Activated CD4-positive, alpha-beta T cell treated with anti-CD3 and anti-CD28 coated beads, Interleukin-2, amount 50 U/mL, for 48 hours (primary cell): ENCODE measurements at regions not wholly inside any gene's neighbourhood (a gene's known extent, or its start where the extent isn't known, plus 50 kb on each side); places are given as distances from the start of the nearest gene placed in this dataset.
"Not testable (repeated sequence)": the region's sequence is repeated elsewhere in the genome, so short reads cannot be mapped to it uniquely, and the experiment has no call there.

ENCODE experiments used
- DNase-seq, 2 experiments: peaks; one replicate each; pipeline ENCODE4 v3.0.0-alpha.2; 2020

DNA sequence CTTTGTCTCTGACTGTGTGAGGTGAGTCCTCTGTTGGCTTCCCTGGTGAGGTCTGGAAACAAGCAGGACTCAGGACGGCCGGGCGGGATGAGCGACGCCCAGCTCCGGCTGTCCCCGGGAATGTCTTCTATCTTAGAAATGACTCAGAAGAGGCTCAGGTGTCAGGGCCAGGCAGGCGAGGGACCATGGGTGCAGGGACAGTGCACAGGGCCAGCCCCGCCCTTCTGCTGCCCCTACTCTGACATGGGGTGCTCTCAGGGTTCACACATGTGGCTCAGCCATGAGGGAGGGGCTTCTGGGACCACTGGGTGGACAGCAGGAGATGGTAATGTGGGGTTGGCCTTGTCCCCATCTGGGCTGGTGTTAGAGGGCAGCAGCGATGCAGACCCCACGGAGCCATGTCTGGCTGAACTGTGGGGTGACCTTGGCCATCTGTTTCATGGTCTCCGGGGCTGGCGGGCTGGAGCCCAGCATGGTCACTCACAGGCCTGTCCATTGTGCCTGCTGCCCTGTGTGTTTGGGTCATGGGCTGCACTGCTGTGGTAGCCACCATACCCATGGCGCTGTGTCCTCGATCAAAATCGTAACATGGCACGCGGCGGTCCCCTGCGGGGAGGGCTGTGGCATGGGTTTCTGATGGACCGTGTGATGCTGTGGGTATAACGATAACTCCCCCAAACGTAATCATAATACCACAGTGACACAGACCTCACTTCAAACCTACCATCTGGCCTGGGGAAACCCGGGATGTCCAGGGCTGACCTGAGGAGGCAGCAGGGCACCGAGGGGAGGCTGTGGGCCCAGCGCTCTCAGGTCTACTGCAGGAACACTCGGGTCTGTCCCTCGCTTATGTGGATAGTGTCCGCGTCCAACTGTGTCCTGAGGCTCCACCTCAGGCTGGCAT, 368.8 kb downstream of the TMEM121 start:
- no peak for DNase-seq

DNA sequence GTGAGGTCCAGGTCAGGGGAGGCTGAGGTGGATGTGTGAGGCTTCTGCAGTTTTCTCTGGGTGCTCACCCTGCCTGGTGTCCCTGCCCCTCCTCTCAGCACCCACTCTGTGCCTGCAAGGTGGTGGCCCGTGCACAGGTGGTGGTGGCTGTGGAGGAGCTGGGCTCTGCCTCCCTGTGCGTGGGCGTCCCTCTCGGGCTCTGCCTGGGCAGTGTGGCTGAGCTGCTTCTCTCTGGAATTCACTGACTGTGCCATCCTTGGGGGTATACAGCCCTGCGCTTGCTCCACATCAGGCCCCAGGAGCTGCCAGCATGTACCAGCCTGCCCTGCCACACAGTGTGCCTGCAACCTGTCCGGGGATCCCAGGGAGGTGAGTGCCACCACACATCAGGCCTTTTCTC, 369.8 kb downstream of the TMEM121 start:
- DNase-seq, result not testable (repeated sequence)

DNA sequence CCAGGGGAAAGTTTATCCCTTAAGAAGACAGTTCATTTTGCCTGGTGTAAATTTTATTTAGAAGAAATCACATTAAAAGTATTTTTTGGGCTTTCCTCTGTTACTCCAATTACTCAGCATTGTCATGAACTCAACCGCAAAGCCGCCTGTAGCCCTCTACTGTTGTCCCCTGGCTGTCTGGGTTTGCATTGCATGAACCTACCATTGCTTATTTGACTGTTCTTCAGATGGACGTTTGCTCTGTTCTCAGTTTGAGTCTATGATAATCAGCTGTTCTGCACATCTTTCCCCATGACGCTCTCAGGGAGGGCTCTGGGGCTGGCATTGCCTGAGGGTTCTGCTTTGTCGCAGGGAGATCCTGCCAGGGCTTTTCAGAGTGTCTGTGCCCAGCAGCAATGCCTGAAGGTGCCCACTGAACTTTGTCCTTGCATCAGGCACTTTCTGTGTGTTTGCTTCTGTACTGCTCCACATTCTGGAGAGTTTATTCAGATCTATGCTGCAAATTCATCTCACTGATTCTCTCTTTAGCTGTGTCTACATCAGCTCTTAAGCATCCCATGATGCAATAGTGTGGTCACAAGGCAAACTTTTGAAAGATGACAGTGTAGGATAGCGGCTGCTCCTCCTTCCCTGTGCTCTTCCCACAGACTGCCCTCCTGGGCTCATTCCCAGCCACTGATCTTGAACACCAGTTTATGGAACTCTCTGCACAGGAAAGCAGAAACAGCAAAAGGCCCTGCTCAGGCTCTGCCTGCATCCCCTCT, 370.8 kb downstream of the TMEM121 start:
- DNase-seq, result peak in 1 of 2 experiments; percentile 7

DNA sequence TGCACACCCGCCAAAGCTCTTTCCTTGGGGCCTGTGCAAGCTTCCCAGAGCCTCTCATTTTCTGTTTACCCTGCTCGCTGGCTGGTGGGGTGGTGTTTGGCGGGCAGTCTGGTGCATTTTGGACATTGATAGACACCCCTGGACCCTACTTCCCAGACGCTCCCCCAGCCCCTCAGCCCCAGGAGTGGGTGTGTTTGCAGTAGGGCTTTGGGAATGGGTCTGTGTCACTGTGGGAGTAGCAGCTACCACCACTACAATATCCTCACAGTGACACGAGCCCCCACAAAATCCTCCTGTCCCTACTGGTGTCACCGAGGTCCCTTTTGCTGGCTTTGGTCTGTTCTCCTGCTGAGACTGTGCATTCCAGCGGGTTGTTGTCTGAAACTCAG, 371.3 kb downstream of the TMEM121 start:
- DNase-seq, result no peak

DNA sequence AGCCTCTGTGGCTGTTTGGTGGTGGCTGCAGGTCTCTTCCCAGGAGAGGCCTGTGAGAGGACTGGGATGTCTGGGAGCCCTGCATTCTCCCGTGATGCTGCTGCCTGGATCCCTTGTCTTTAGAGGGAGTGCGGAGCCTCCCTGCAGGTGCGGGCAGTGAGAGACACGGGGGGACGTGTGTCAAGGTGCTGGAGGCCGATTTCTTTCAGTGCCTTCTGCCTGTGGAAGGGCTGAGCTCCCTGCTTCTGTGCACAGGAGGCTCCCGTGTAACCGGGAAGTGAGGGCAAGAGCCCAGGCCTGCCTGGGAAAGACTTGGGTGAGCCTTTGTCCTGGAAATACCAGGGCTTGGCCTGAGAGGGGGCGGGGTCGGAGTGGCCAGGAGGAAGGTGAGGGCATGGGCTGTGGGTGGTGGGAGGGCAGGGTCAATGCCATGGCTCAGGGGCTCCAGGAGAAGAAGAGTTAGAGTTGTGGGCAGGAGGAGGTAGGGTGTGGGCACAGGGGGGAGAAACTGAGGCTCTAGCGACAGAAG, 372.2 kb downstream of the TMEM121 start:
- no peak for DNase-seq

DNA sequence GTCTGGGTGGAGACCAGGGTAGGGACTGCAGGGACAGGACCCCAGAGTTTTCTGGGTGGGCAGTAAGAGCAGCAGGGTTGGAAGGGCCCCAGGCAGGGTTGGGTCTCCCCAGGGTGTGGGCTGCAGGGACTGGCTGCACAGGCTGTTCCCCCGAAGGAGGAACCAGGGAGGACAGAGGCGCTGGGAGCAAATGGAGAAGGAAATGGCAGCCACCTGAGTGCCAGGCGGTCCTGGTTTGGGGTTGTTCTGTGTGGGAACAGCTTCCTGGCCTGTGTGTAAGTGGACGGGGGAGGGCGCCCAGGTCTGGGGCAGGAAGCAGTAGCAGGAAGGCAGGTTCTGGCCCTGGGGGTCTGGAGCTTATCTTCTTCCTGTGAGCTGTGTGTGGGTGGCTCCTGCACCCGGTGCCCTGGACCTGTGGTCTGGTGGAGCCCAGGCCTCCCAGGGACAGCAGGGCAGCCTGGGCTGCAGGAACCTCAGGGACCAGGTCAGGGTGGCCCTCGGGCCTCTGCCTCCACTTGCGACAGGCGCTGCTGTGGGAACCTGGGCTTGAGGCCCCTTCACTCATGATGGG, 372.8 kb downstream of the TMEM121 start:
- no peak for DNase-seq

DNA sequence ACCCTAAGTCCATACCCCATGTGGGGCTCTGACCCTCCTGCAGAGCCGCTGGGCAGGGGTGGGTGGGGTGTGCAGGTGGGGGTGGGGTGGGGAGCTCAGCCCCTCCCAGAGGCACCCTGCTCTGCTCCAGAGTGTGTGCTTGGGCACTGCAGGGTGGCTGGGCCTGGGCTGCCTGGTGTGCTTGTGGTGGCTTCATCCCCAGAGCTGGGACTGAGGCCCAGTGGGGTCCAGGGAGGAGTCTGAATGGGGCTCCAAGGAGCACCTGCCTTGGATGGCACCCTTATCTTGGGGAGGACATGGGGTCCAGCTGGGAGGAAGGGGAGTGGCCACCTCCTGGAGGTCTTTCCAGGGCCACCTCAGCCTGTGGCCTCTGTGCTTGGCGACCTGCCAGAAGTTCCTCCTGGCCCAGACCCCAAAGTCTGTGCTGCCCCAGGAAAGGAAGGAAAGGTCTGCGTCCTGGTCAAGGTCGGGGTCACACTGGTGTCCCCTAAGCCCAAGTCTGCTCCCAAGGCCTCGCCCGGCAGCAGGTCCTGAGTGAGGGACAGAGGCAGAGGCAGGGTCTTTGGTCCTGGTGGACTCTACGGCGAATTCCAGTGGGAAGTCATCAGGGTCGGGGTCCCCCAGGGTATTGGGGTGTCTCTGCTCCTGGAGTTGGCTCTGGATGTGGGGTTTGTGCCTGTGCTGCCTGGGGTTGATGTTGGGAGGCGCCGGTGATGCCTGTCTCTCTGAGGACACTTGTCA, 373.4 kb downstream of the TMEM121 start:
- no peak for DNase-seq

DNA sequence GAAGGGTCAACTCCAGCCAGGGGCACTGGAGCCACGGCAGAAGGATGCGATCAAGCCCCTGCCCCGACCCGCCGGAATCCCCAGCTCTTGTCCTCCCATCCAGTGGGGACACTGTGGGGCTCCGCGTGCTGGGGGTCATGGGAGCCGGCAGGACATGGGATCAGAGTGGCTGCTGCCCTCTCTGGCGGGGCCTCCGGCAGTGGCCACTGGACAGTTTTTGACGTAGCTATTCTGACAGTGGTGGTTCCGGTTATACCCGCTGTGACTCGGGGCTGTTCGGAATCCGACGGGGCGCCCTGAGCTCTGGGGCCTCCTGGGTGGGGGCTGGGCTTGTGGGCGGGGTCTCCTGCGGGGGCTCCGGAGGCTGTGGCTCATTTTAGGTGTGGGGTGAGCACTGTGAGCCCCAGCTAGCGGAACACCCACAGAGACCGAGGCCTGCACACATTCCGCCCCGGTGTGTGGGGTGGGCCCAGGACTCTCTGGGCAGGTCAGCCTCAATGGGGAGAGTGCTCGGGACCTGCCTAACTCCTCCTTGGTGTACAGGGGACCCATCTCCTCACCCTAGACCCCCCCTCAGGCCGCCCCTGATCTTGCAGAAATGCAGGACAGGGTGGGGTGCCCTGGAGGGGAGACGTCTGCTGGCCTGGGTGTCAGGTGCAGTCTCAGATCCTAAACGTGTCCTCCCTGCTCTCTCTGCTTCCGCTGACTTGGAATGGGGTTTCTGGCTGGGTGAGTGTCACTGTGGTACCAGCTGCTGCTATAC, 374.2 kb downstream of the TMEM121 start:
- DNase-seq, result no peak

DNA sequence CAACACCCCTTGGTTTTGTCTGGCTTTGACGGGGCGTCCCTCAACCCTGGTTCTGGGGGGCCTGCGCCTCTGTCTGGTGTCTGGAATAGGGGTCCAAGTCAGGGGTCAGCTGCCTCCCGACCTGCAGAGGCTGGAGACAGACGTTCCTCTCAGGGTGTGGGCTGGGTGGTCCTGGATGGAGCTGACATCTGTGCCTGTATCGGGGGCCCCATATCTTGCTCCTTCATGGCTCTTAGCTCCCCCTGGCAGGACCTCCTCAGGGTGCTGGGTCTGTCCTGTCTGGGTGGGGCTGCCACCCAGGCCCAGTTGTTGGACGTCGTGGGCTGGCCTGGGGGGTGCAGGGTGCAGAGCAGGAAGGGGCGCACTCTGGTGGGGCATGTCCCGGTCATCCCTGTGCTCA, 374.8 kb downstream of the TMEM121 start:
- DNase-seq, result no peak

DNA sequence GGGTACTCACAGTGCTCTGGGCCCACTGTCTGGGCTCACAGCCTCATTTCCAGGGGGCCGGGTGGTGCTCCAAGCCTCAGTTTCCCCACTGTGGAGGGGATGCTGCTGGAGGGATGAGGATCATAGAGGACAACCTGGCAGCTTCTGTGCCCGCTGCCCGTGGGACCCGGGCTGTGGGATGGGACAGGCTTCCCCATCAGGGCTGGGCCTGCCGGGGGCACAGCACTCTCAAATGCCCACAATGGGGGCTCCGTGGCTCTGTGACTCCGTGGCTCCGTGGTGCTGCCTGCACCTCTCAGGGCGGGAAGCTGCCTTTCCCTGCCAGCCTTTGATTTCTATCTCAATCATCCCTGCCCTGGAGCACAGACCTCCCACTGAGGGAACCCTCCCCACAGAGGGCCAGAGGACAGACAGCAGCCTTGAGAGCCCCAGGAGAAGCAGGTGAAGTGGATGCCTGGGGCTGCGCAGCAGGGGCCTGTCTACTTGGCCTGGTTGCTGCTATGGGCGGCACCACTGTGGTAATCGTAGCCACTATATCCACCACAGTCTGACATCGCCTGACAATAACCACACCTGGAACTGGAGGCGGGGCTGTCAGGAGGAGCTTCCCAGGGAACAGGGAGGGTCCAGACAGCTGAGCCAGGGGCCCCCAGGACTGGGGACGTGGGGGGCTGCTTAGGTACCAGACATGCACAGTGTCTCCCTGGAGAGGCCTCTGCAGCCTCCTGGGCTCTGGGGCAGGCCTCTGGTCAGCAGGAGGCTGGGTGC, 375.9 kb downstream of the TMEM121 start:
- no peak for DNase-seq

DNA sequence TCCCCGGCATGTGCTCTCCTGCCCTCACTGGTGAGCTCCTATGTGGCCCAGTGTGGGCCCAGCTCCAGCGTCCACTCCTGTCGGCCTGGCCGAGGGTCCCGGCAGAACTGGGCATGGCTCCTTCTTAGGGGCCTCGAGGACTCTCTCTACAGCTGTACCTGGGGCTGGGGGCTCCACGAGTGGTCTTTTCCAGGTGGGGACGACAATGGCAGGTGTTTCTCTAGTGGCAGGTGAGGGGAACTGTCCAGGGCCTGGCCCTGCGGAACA, 376.4 kb downstream of the TMEM121 start:
- not testable (repeated sequence) for DNase-seq

DNA sequence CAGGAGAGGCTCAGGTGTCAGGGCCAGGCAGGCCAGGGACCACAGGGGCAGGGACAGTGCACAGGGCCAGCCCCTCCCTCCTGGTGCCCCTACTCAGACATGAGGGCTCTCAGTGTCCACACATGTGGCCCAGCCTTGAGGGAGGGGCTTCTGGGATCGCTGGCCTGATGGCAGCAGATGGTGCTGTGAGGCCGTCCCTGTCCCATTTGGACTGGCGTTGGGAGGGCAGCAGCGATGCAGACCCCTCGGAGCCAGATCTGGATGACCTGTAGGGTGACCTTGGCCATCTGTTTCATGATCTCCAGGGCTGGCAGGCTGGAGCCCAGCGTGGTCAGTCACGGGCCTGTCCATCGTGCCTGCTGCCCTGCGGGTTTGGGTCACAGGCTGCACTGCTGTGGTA, 377.6 kb downstream of the TMEM121 start:
- DNase-seq, result no peak

DNA sequence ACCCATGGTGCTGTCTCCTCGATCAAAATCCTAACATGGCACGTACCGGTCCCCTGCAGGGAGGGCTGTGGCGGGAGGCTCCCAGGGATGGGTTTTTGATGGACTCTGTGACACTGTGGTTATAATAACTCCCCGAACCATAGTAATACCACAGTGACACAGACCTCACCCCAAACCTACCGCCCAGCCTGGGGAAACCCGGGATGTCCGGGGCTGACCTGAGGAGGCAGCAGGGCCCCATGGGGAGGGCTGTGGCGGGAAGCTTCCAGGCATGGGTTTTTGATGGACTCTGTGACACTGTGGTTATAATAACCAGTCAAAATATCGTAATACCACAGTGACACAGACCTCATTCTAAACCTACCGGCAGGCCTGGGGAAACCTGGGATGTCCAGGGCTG, 378.0 kb downstream of the TMEM121 start:
- DNase-seq, result no peak

DNA sequence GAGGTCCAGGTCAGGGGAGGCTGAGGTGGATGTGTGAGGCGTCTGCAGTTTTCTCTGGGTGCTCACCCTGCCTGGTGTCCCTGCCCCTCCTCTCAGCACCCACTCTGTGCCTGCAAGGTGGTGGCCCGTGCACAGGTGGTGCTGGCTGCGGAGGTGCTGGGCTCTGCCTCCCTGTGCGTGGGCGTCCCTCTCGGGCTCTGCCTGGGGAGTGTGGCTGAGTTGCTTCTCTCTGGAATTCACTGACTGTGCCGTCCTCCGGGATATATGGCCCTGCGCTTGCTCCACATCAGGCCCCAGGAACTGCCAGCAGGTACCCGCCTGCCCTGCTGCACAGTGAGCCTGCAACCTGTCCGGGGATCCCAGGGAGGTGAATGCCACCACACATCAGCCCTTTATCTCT, 379.1 kb downstream of the TMEM121 start:
- DNase-seq, result no peak

DNA sequence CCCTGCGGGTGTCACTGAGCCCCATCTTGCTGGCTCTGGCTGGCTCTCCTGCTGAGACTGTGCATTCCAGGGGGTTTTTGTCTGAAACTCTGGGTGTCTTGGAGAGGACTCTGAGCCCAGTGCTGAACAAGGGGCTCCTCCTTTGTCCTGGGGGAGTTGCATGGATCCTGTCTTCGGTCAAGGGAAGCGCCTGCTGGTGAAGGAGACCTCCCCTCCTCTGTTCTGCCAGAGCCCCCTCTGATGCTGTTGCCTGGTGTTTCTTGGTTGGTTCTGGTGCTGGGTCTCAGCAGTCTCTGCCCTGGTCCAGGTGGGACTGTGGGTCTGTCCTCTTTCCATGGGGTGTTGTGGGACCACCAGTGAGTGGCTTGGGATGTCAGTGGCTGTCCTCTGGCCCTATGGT, 380.9 kb downstream of the TMEM121 start:
- no peak for DNase-seq

DNA sequence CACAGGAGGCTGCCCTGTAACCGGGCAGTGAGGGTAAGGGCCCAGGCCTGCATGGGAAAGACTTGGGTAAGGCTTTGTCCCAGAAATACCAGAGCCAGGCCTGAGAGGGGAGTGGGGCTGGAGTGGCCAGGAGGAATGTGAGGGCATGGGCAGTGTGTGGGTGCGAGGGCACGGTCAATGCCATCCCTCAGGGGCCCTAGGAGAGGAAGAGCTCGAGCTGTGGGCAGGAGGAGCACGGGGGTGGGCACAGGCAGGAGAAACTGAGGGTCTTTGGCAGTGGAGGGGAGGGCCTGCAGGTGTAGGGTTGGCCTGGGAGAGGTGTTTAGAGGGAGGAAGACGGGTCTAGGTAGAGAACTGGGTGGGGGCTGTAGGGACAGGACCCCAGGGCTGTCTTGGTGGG, 381.6 kb downstream of the TMEM121 start:
- no peak for DNase-seq

DNA sequence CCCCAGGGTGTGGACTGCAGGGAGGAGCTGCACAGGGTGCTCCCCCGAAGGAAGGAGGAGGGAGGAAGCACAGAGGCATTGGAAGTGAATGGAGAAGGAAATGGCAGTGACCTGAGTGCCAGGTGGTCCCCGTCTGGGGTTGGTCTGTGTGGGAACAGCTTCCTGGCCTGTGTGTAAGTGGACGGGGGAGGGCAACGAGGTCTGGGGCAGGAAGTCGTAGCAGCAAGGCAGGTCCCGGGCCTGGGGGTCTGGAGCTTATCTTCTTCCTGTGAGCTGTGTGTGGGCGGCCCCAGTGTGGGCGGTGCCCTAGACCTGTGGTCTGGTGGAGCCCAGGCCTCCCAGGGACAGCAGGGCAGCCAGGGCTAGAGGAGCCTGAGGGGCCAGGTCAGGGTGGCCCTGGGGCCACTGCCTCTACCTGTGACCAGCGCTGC, 382.1 kb downstream of the TMEM121 start:
- DNase-seq, result no peak

DNA sequence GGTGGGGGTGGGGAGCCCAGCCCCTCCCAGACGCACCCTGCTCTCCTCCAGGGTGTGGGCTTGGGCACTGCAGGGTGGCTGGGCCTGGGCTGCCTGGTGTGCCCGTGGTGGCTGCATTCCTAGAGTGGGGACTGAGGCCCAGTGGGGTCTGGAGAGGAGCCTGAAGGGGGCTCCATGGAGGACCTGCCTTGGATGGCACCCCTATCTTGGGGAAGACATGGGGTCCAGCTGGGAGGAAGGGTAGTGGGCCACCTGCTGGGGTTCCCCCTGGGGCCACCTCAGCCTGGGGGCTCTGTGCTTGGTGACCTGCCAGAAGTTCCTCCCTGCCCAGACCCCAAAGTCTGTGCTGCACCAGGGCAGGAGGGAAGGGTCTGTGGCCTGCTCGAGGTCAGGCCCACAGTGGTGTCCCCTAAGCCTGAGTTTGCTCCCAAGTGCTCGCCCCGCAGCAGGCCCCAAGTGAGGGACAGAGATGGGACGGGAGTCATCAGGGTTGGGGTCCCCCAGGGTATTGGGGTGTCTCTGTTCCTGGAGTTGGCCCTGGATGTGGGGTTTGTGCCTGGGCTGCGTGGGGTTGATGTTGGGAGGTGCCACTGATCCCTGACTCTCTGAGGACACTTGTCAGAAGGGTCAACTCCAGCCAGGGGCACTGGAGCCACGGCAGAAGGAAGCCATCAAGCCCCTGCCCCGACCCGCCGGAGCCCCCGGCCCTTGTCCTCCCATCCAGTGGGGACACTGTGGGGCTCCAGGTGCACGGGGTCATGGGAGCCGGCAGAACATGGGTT, 382.9 kb downstream of the TMEM121 start:
- DNase-seq, result no peak

DNA sequence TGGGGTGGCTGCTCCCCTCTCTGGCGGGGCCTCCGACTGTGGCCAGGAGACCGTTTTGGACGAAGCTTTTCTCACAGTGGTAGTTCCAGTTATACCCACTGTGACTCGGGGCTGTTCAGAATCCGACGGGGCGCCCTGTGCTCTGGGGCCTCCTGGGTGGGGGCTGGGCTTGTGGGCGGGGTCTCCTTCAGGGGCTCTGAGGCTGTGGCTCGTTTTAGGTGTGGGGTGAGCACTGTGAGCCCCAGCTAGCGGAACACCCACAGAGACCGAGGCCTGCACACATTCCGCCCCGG, 383.4 kb downstream of the TMEM121 start:
- not testable (repeated sequence) for DNase-seq

DNA sequence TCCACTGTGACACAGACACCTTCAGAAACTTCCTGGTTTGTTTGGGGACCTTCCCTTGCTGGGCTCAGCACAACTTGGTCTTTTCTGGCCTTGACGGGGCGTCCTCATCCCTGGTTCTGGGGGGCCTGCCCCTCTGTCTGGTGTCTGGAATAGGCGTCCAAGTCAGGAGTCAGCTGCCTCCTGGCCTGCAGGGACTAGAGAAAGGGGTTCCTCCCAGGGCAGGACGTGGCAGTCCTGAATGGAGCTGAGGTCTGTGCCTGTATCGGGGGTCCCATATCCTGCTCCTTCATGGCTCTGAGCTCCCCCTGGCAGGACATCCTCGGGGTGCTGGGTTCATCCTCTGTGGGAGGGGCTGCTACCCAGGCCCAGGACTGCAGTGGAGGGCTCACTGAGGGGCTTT, 384.0 kb downstream of the TMEM121 start:
- DNase-seq, result no peak
